A673 (cell line): ENCODE measurements at regions not wholly inside any gene's neighbourhood (a gene's known extent, or its start where the extent isn't known, plus 50 kb on each side); places are given as distances from the start of the nearest gene placed in this dataset.

Experiments used
- CTCF ChIP-seq: fragments of 300-800, 200-600 bp; sonication (generic); conservative IDR thresholded peaks from 2 replicates; pipeline ENCODE4 v1.5.1; 2017; ENCODE audit warnings: low read depth, mild to moderate bottlenecking, antibody characterized with exemption, low read length, moderate library complexity, mixed read lengths
- EZH2 ChIP-seq: fragments of 200-600 bp; sonication (generic); IDR thresholded peaks from 2 replicates; pipeline ENCODE4 v1.6.1; 2017; ENCODE audit warnings: borderline replicate concordance, low read depth, mild to moderate bottlenecking, mixed read lengths, antibody characterized with exemption, low read length; ENCODE audit not compliant: poor library complexity, severe bottlenecking

- TF ChIP-seq CTCF = no peak
- TF ChIP-seq EZH2 = no peak
Observed at GRCh38 chr9:30722065-30722464, 1662.4 kb upstream of the ACO1 start.
